ENCODE measurements at regions not wholly inside any gene's neighbourhood (a gene's known extent, or its start where the extent isn't known, plus 50 kb on each side); places are given as distances from the start of the nearest gene placed in this dataset.

DNA sequence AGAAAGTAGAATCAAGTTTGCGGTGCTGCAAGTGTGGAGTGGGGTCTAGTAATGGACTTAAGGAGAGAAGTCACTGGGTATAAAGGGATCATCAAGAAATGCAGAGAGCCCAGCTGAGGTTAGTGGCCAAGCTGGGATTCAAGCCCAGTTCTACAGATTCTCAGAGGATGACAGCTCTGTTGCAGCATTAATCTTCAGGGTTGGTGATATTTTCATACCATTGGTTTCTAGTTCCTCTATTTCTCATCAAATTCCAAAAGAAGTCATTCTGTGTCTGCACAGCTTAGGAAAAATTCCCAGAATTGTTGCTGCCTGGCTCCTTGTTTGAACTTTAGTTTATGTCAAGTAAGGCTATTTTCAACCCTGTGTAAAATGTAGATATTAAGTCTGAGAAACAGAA is 169.5 kb upstream of the NTF3 start:
- Mint-ChIP-seq H3K9me3 (ENCODE audit: unreplicated experiment) (no peaks in the 10 kb centered on the region), H3K4me3 (ENCODE audit: unreplicated experiment) (no peak overlapping the region), H3K36me3 (ENCODE audit: unreplicated experiment) (peaks cover 4% of the 10 kb centered on the region), H3K27ac (ENCODE audit: unreplicated experiment) (no peak overlapping the region), H3K4me1 (ENCODE audit: low read depth, unreplicated experiment) (no peaks in the 10 kb centered on the region), H3K27me3 (ENCODE audit: unreplicated experiment) (no peaks in the 10 kb centered on the region)
- DNase-seq = no peak
- TF ChIP-seq, protein P1, sequence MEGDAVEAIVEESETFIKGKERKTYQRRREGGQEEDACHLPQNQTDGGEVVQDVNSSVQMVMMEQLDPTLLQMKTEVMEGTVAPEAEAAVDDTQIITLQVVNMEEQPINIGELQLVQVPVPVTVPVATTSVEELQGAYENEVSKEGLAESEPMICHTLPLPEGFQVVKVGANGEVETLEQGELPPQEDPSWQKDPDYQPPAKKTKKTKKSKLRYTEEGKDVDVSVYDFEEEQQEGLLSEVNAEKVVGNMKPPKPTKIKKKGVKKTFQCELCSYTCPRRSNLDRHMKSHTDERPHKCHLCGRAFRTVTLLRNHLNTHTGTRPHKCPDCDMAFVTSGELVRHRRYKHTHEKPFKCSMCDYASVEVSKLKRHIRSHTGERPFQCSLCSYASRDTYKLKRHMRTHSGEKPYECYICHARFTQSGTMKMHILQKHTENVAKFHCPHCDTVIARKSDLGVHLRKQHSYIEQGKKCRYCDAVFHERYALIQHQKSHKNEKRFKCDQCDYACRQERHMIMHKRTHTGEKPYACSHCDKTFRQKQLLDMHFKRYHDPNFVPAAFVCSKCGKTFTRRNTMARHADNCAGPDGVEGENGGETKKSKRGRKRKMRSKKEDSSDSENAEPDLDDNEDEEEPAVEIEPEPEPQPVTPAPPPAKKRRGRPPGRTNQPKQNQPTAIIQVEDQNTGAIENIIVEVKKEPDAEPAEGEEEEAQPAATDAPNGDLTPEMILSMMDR (IDR thresholded peaks at IDR 0.05; ENCODE audit: partially characterized antibody, unreplicated experiment) = no peak

DNA sequence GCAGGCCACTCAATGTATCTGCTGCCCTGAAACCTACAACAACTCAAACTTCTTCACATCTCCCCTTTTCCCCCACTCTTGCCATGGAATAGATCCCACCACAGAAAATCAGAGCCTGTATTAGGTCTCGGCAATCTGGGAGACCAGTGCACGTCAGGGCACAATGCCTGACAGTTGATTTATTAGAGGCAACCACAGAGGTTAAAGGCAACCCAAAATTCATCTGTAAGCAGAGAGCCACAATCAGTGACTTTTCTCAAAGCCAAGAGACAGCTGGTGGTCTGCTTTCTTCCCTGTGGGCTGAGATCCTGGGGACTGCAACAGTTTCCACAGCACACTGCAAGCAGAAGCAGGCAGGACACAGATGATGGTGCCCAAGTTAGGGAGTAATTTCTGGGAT is 169.0 kb upstream of the NTF3 start:
- H3K4me3 Mint-ChIP-seq (ENCODE audit: unreplicated experiment) = no peak overlapping the region
- H3K9me3 Mint-ChIP-seq (ENCODE audit: unreplicated experiment) = no peaks in the 10 kb centered on the region
- no peak overlapping the region for H3K27ac Mint-ChIP-seq (ENCODE audit: unreplicated experiment)
- no peaks in the 10 kb centered on the region for H3K4me1 Mint-ChIP-seq (ENCODE audit: low read depth, unreplicated experiment)
- DNase-seq = no peak
- no peaks in the 10 kb centered on the region for H3K27me3 Mint-ChIP-seq (ENCODE audit: unreplicated experiment)
- TF ChIP-seq, protein P1 (IDR thresholded peaks at IDR 0.05; ENCODE audit: partially characterized antibody, unreplicated experiment) = no peak
- H3K36me3 Mint-ChIP-seq (ENCODE audit: unreplicated experiment) = peaks cover 4% of the 10 kb centered on the region

DNA sequence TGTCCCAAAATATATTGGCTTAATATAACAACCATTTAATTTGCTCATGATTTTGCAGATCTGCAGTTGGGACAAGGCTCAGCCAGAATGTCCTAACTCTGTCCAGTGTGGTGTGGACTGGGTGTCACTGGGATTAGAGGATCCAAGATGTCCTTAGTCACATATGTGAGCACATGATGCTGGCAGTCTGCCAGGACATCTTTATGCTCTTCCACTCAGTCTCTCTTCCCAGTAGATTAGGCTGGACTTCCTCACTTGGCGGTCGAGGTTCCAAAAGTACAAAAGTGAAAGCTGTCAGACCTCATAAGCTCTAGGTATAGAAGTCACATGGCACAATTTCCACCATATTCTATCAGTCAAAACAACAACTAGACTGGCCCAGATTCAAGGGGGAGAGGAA is 167.9 kb upstream of the NTF3 start:
- H3K4me1 Mint-ChIP-seq (ENCODE audit: low read depth, unreplicated experiment) = no peaks in the 10 kb centered on the region
- no peak overlapping the region for H3K27ac Mint-ChIP-seq (ENCODE audit: unreplicated experiment)
- no peaks in the 10 kb centered on the region for H3K27me3 Mint-ChIP-seq (ENCODE audit: unreplicated experiment)
- H3K36me3 Mint-ChIP-seq (ENCODE audit: unreplicated experiment) = peaks cover 4% of the 10 kb centered on the region
- H3K9me3 Mint-ChIP-seq (ENCODE audit: unreplicated experiment) = no peaks in the 10 kb centered on the region
- no peak for DNase-seq
- H3K4me3 Mint-ChIP-seq (ENCODE audit: unreplicated experiment) = no peak overlapping the region
- TF ChIP-seq, protein P1 (IDR thresholded peaks at IDR 0.05; ENCODE audit: partially characterized antibody, unreplicated experiment) = no peak

DNA sequence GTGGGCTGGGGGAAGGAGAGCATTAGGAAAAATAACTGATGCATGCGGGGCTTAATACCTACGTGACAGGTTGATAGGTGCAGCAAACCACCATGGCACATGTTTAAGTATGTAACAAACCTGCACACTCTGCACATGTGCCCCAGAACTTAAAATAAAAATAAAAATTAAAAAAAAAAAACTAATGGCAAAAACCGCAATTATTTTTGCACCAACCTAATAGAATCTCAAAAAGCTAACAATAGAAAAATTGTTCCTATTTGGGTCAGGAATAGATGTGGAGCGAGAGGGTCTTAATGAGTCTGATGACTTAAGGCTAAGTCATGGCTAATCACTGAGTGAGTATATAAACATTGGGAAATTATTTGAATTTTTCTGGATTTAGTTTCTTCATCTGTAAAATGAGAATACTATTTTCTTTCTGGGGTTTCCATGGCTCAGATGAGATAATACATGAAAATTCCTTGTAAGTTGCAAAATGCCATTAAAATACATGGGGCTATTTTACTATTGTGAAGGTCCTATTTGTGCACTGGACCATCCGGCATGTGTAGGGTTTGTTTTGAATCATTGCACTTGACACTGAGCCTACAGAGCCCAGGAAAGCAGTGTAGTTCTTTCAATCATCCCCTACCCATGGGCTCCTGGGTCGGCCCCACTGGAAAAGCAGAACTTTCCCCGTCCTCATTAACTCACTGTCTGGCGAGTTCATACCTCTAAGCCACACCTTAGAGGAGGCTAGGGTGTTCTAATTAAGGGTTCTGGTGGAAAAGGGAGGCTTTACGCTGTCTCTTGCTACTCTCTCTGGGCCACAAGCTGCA is 164.1 kb upstream of the NTF3 start:
- no peak for DNase-seq
- H3K4me1 Mint-ChIP-seq (ENCODE audit: low read depth, unreplicated experiment) = no peaks in the 10 kb centered on the region
- H3K36me3 Mint-ChIP-seq (ENCODE audit: unreplicated experiment) = peaks cover 4% of the 10 kb centered on the region
- TF ChIP-seq, protein P1 (IDR thresholded peaks at IDR 0.05; ENCODE audit: partially characterized antibody, unreplicated experiment) = no peak
- H3K27ac Mint-ChIP-seq (ENCODE audit: unreplicated experiment) = no peak overlapping the region
- peaks cover 1% of the 10 kb centered on the region for H3K9me3 Mint-ChIP-seq (ENCODE audit: unreplicated experiment)
- H3K27me3 Mint-ChIP-seq (ENCODE audit: unreplicated experiment) = no peaks in the 10 kb centered on the region
- H3K4me3 Mint-ChIP-seq (ENCODE audit: unreplicated experiment) = no peak overlapping the region

DNA sequence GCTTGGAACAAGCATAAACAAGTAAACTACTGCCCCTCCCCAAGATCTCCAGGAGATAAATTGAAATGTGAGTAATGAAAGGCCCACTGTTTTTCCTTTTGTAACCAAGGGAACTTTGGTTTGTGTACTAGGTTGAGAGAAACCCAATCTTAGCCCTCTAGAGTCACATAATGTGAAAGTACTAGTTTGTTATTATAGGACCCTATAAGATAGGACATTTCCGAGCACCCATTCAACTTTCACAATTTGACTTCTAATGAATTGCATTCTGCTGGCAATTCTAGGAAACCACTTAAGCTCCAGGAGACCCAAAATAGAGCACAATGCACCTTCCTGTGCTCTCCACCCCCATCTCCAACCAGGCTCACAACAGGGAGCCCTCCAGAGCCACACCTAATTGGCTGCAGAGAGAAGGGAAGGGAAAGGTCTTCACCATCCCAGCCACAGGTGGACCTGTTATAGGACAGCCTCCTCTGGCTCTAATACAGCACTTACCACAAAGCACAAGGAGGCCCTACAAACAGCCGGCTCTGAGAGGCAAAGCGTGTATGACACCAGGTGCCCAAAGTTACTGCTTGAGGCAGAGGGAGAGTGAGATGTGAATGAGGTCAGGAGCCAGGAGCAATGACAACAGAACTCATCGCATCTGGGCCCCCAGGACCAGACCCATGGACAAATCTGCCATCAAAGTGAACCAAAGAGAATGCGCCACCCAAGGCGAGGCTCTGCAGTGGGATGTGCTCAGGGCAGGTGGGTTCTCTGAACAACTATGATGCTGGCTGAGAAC is 163.3 kb upstream of the NTF3 start:
- peaks cover 4% of the 10 kb centered on the region for H3K36me3 Mint-ChIP-seq (ENCODE audit: unreplicated experiment)
- no peaks in the 10 kb centered on the region for H3K4me1 Mint-ChIP-seq (ENCODE audit: low read depth, unreplicated experiment)
- no peak overlapping the region for H3K4me3 Mint-ChIP-seq (ENCODE audit: unreplicated experiment)
- H3K27ac Mint-ChIP-seq (ENCODE audit: unreplicated experiment) = no peak overlapping the region
- peaks cover 1% of the 10 kb centered on the region for H3K9me3 Mint-ChIP-seq (ENCODE audit: unreplicated experiment)
- no peak for DNase-seq
- no peaks in the 10 kb centered on the region for H3K27me3 Mint-ChIP-seq (ENCODE audit: unreplicated experiment)
- TF ChIP-seq, protein P1 (IDR thresholded peaks at IDR 0.05; ENCODE audit: partially characterized antibody, unreplicated experiment) = no peak

Measured in glutamatergic neuron (in vitro differentiated cells).